ENCODE measurements at regions not wholly inside any gene's neighbourhood (a gene's known extent, or its start where the extent isn't known, plus 50 kb on each side); places are given as distances from the start of the nearest gene placed in this dataset.

- H2AFZ ChIP-seq (ENCODE audit: low read depth), result no peak overlapping the region
- H3K4me3 ChIP-seq (ENCODE audit: low read depth in 2 of 2, low read length in 1 of 2), result no peak overlapping the region
- 53% methylated on average over 22 of the region's 32 CpGs for WGBS (ENCODE audit: low lambda C conversion rate)
- no peak for TF ChIP-seq TCF12 (IDR thresholded peaks at IDR 0.05)
- TF ChIP-seq ZBTB33 (IDR thresholded peaks at IDR 0.05; ENCODE audit: borderline replicate concordance, low read depth), result no peak
- no peak for TF ChIP-seq POLR2AphosphoS5 (IDR thresholded peaks at IDR 0.05; ENCODE audit: low read depth, low read length)
- TF ChIP-seq RAD21 (IDR thresholded peaks at IDR 0.05; ENCODE audit: low read length), result no peak
- TF ChIP-seq TAF1 (IDR thresholded peaks at IDR 0.05; ENCODE audit: borderline replicate concordance, low read depth, low read length), result no peak
- no peak for TF ChIP-seq EP300 (IDR thresholded peaks at IDR 0.05; ENCODE audit: borderline replicate concordance in 1 of 2, low read depth in 1 of 2, low read length in 1 of 2)
- TF ChIP-seq SMC3 (IDR thresholded peaks at IDR 0.05; ENCODE audit: low read depth, low read length), result no peak
- no peak for TF ChIP-seq CTCF (IDR thresholded peaks at IDR 0.05)
- no peak for TF ChIP-seq RFX5 (IDR thresholded peaks at IDR 0.05; ENCODE audit: low read length)
- no peak for TF ChIP-seq RCOR1 (IDR thresholded peaks at IDR 0.05; ENCODE audit: low read length)
- TF ChIP-seq USF1 (IDR thresholded peaks at IDR 0.05; ENCODE audit: borderline replicate concordance, low read depth), result no peak
- no peak for TF ChIP-seq TEAD4 (IDR thresholded peaks at IDR 0.05; ENCODE audit: borderline replicate concordance, insufficient read depth)
- no peak for TF ChIP-seq MXI1 (IDR thresholded peaks at IDR 0.05; ENCODE audit: low read depth, low read length)
- H3F3A ChIP-seq (replicated peaks; ENCODE audit: insufficient read depth), result no peaks in the 10 kb centered on the region
- H3K9ac ChIP-seq, result no peak overlapping the region
- H3K4me1 ChIP-seq (ENCODE audit: control insufficient read depth in 1 of 2, insufficient read depth in 2 of 2, low read depth in 1 of 2, low read length in 1 of 2), result no peaks in the 10 kb centered on the region
- POLR2A ChIA-PET, result no interaction called here
- no peak overlapping the region for H3K27ac ChIP-seq (ENCODE audit: low read depth in 2 of 2, low read length in 1 of 2)
- H3K36me3 ChIP-seq (replicated peaks in 1 of 2; ENCODE audit: control insufficient read depth in 1 of 2, insufficient read depth in 2 of 2, low read length in 1 of 2), result no peaks in the 10 kb centered on the region
- H3K79me2 ChIP-seq (ENCODE audit: insufficient read depth), result no peaks in the 10 kb centered on the region
- CTCF ChIA-PET, result interaction anchor here (1.0 kb wide), 1 partner anchor 16 kb away, joined by 3 read pairs; no protein-coding TSS in a partner anchor
- H3K9me3 ChIP-seq, result no peaks in the 10 kb centered on the region
- H3K4me2 ChIP-seq, result no peak overlapping the region
- no peaks in the 10 kb centered on the region for H3K27me3 ChIP-seq (ENCODE audit: insufficient read depth)
- DNase-seq, result no peak
- no peaks in the 10 kb centered on the region for H3K9me2 ChIP-seq
- H4K20me1 ChIP-seq (ENCODE audit: insufficient read depth), result no peaks in the 10 kb centered on the region
These were observed 52.0 kb upstream of the SMOC2 start for GRCh38 chr6:168388641-168389633.
